Transverse colon (tissue), 3 donors: ENCODE measurements at regions not wholly inside any gene's neighbourhood (a gene's known extent, or its start where the extent isn't known, plus 50 kb on each side); places are given as distances from the start of the nearest gene placed in this dataset.

Experiments
- POLR2A ChIP-seq: fragments of 450-650 bp; IDR thresholded peaks from one replicate; pipeline ENCODE4 v1.6.1; 2016; ENCODE audit warnings: antibody characterized with exemption, mild to moderate bottlenecking, moderate library complexity
- TF ChIP-seq, protein P1 (sequence below), 5 experiments: fragments of 200-600 bp in 3 of 5; fragments of 450-650 bp in 2 of 5; sonication (generic) in 3 of 5; IDR thresholded peaks; 1 replicate in 2 of 5; 2 replicates in 3 of 5; pipeline ENCODE4 v1.5.1; 2016 to 2017; ENCODE audit warnings: antibody characterized with exemption in 5 of 5, inconsistent platforms in 3 of 5, mild to moderate bottlenecking in 2 of 5, moderate library complexity in 1 of 5

GRCh38 chr16:26464576-26465266 is 602.0 kb upstream of the C16orf82 start:
- TF ChIP-seq, protein P1, sequence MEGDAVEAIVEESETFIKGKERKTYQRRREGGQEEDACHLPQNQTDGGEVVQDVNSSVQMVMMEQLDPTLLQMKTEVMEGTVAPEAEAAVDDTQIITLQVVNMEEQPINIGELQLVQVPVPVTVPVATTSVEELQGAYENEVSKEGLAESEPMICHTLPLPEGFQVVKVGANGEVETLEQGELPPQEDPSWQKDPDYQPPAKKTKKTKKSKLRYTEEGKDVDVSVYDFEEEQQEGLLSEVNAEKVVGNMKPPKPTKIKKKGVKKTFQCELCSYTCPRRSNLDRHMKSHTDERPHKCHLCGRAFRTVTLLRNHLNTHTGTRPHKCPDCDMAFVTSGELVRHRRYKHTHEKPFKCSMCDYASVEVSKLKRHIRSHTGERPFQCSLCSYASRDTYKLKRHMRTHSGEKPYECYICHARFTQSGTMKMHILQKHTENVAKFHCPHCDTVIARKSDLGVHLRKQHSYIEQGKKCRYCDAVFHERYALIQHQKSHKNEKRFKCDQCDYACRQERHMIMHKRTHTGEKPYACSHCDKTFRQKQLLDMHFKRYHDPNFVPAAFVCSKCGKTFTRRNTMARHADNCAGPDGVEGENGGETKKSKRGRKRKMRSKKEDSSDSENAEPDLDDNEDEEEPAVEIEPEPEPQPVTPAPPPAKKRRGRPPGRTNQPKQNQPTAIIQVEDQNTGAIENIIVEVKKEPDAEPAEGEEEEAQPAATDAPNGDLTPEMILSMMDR (IDR thresholded peaks at IDR 0.05) = no peak
- no peak for TF ChIP-seq POLR2A
